ENCODE measurements at regions not wholly inside any gene's neighbourhood (a gene's known extent, or its start where the extent isn't known, plus 50 kb on each side); places are given as distances from the start of the nearest gene placed in this dataset.

- no peak for TF ChIP-seq POLR2AphosphoS5 (IDR thresholded peaks at IDR 0.05; ENCODE audit: borderline replicate concordance, low read depth, low read length)
- no peak for TF ChIP-seq EZH2 (IDR thresholded peaks at IDR 0.05)
Measured at GRCh38 chr11:131248588-131248987, 121.8 kb upstream of the NTM start.
